Lung (tissue), 11 donors: ENCODE measurements at regions not wholly inside any gene's neighbourhood (a gene's known extent, or its start where the extent isn't known, plus 50 kb on each side); places are given as distances from the start of the nearest gene placed in this dataset.

Source experiments
- ATAC-seq: fragments of 200-7000 bp; cut with Tn5 transposase; one replicate; pipeline ENCODE4 v1.9.1; 2020; ENCODE audit warnings: moderate number of reproducible peaks; ENCODE audit not compliant: insufficient read depth, low FRiP score
- DNase-seq, 3 donors: peaks; one replicate each; pipeline ENCODE4 v3.0.0-alpha.2; 2013 to 2017
- H3K27ac ChIP-seq, 2 donors: one replicate each; pipeline ENCODE4 v1.5.1; 2013; ENCODE audit warnings: mild to moderate bottlenecking in 2 of 2, moderate library complexity in 2 of 2, control low read depth in 1 of 2, inconsistent platforms in 1 of 2, low read depth in 1 of 2, low read length in 1 of 2
- H3K27me3 ChIP-seq, 3 donors: one replicate each; pipeline ENCODE4 v1.5.1; 2013; ENCODE audit warnings: low read length in 2 of 3; ENCODE audit not compliant: control insufficient read depth in 3 of 3, insufficient read depth in 3 of 3
- H3K36me3 ChIP-seq, 4 donors: one replicate each; pipeline ENCODE4 v1.5.1; 2013; ENCODE audit warnings: low read length in 4 of 4, mild to moderate bottlenecking in 1 of 4, moderate library complexity in 1 of 4; ENCODE audit not compliant: control insufficient read depth in 4 of 4, insufficient read depth in 4 of 4
- H3K4me1 ChIP-seq, 5 donors: one replicate each; pipeline ENCODE4 v1.5.1; 2013; ENCODE audit warnings: low read length in 5 of 5, mild to moderate bottlenecking in 2 of 5, moderate library complexity in 1 of 5; ENCODE audit not compliant: control insufficient read depth in 5 of 5, insufficient read depth in 5 of 5
- H3K4me3 ChIP-seq: one replicate; pipeline ENCODE4 v1.5.1; 2013; ENCODE audit warnings: mild to moderate bottlenecking, control low read depth, moderate library complexity
- H3K9ac ChIP-seq, 2 donors: one replicate each; pipeline ENCODE4 v1.5.1; 2013; ENCODE audit warnings: low read length in 2 of 2, control low read depth in 1 of 2; ENCODE audit not compliant: insufficient read depth in 1 of 2
- H3K9me3 ChIP-seq, 4 donors: one replicate each; pipeline ENCODE4 v1.5.1; 2013; ENCODE audit warnings: low read length in 3 of 4, mild to moderate bottlenecking in 1 of 4, moderate library complexity in 1 of 4; ENCODE audit not compliant: control insufficient read depth in 4 of 4, insufficient read depth in 3 of 4
- CTCF ChIP-seq: IDR thresholded peaks from 2 replicates; pipeline ENCODE4 v1.5.1; 2012; ENCODE audit warnings: mild to moderate bottlenecking; ENCODE audit errors: control extremely low read depth, extremely low read depth
- WGBS, 2 donors: extraction: QIAGEN DNeasy Blood & Tissue Kit; methylation state at CpG; one replicate each; pipeline ENCODE4 v1.1.7; 2013; 5-methylcytosine and 5-hydroxymethylcytosine counted together
- donor health status: control.
- donor health status: control.
- donor health status: Bipolar disorder and iron deficiency.
- donor health status: healthy.
- donor health status: DM: yes; HTN: yes; CAD: no.

- no peak overlapping the region for H3K9ac ChIP-seq
- TF ChIP-seq CTCF, result no peak
- no peaks in the 10 kb centered on the region for H3K36me3 ChIP-seq
- no peaks in the 10 kb centered on the region for H3K9me3 ChIP-seq
- no peak overlapping the region for H3K4me3 ChIP-seq
- DNase-seq (no peak), ATAC-seq (no peak)
- peaks cover 0 to 12% (median 0%) of the 10 kb centered on the region in 5 donors for H3K4me1 ChIP-seq
- WGBS, 2 donors, result 80 to 84% methylated on average over 14 of the region's 14 CpGs
- no peaks in the 10 kb centered on the region for H3K27me3 ChIP-seq
- H3K27ac ChIP-seq, result no peak overlapping the region
These were observed 118.6 kb upstream of the PRR20G start for GRCh38 chr3:127406309-127407025.

- WGBS, 2 donors, result 90 to 93% methylated on average over 10 of the region's 10 CpGs
- DNase-seq (no peak), ATAC-seq (no peak)
- H3K27me3 ChIP-seq, result no peaks in the 10 kb centered on the region
- H3K4me1 ChIP-seq, result peaks cover 0 to 9% (median 0%) of the 10 kb centered on the region in 5 donors
- no peak for TF ChIP-seq CTCF
- no peak overlapping the region for H3K27ac ChIP-seq
- H3K9ac ChIP-seq, result no peak overlapping the region
- H3K4me3 ChIP-seq, result no peak overlapping the region
- H3K36me3 ChIP-seq, result no peaks in the 10 kb centered on the region
- no peaks in the 10 kb centered on the region for H3K9me3 ChIP-seq
These were observed 117.9 kb upstream of the PRR20G start for GRCh38 chr3:127405791-127406190.

GRCh38 chr3:127405010-127405598, 117.3 kb upstream of the PRR20G start:
- ATAC-seq (peak; percentile 45), DNase-seq (no peak)
- H3K4me3 ChIP-seq, result no peak overlapping the region
- peaks cover 0 to 9% (median 0%) of the 10 kb centered on the region in 5 donors for H3K4me1 ChIP-seq
- TF ChIP-seq CTCF, result no peak
- peak overlapping the region in 1 of 2 donors; percentile 18 for H3K27ac ChIP-seq
- no peaks in the 10 kb centered on the region for H3K9me3 ChIP-seq
- no peaks in the 10 kb centered on the region for H3K36me3 ChIP-seq
- WGBS, 2 donors, result 55 to 63% methylated on average over 8 of the region's 8 CpGs
- no peak overlapping the region for H3K9ac ChIP-seq
- H3K27me3 ChIP-seq, result no peaks in the 10 kb centered on the region
